Prostate gland (tissue), 2 donors: ENCODE measurements at regions not wholly inside any gene's neighbourhood (a gene's known extent, or its start where the extent isn't known, plus 50 kb on each side); places are given as distances from the start of the nearest gene placed in this dataset.

Experiments
- CTCF ChIP-seq, 4 experiments: fragments of 200-600 bp in 2 of 4; fragments of 450-650 bp in 2 of 4; sonication (generic) in 2 of 4; IDR thresholded peaks; 1 replicate in 3 of 4; 2 replicates in 1 of 4; pipeline ENCODE4 v1.5.1; 2016 to 2019; ENCODE audit warnings: antibody characterized with exemption in 4 of 4, mild to moderate bottlenecking in 2 of 4, moderate library complexity in 2 of 4
- POLR2AphosphoS5 ChIP-seq: sonication (generic); formaldehyde crosslinking; IDR thresholded peaks from one replicate; pipeline ENCODE4 v1.6.1; 2017; ENCODE audit warnings: antibody characterized with exemption

- TF ChIP-seq POLR2AphosphoS5, result no peak
- TF ChIP-seq CTCF (IDR thresholded peaks at IDR 0.05), result no peak
Measured at GRCh38 chr1:73009938-73010337, 727.6 kb upstream of the NEGR1 start.
